ENCODE measurements at regions not wholly inside any gene's neighbourhood (a gene's known extent, or its start where the extent isn't known, plus 50 kb on each side); places are given as distances from the start of the nearest gene placed in this dataset.

DNA sequence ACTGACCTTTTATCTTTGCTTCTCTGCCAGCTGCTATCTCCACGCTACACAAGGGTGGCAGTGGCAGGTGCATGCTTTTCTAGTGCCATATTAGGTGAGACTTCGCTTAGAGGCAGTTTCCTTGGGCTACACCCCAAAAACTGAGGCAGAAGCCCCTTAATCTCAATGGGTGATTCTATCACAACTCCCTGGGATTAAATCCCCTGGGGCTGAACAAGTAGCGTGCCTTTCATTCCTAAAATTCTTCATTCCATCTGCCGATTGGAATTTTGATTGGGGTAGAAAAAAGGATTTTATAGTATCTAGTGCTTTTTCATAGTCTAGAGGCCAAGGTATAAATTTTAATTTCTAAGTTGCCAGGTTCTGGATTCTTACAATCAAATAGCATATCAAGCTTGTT lies 1040.5 kb upstream of the ACVR2A start:
- TF ChIP-seq, protein P1, sequence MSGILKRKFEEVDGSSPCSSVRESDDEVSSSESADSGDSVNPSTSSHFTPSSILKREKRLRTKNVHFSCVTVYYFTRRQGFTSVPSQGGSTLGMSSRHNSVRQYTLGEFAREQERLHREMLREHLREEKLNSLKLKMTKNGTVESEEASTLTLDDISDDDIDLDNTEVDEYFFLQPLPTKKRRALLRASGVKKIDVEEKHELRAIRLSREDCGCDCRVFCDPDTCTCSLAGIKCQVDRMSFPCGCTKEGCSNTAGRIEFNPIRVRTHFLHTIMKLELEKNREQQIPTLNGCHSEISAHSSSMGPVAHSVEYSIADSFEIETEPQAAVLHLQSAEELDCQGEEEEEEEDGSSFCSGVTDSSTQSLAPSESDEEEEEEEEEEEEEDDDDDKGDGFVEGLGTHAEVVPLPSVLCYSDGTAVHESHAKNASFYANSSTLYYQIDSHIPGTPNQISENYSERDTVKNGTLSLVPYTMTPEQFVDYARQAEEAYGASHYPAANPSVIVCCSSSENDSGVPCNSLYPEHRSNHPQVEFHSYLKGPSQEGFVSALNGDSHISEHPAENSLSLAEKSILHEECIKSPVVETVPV (CRISPR knock-in tag; IDR thresholded peaks at IDR 0.05), result no peak
- TF ChIP-seq SNAI2 (CRISPR knock-in tag; IDR thresholded peaks at IDR 0.05) (no peak), CREB5 (CRISPR knock-in tag; IDR thresholded peaks at IDR 0.05; ENCODE audit: low read depth) (no peak), ZC3H10 (CRISPR knock-in tag; IDR thresholded peaks at IDR 0.05) (no peak), POU6F1 (CRISPR knock-in tag; IDR thresholded peaks at IDR 0.05; ENCODE audit: borderline replicate concordance, low read depth) (no peak), GLIS3 (CRISPR knock-in tag; IDR thresholded peaks at IDR 0.05) (no peak), TOX (CRISPR knock-in tag; IDR thresholded peaks at IDR 0.05; ENCODE audit: borderline replicate concordance) (no peak), ESRRG (CRISPR knock-in tag; IDR thresholded peaks at IDR 0.05) (no peak), RARB (CRISPR knock-in tag; IDR thresholded peaks at IDR 0.05) (no peak), CSDC2 (CRISPR knock-in tag; IDR thresholded peaks at IDR 0.05) (no peak), OSR1 (CRISPR knock-in tag; IDR thresholded peaks at IDR 0.05) (no peak), ZFP30 (CRISPR knock-in tag; IDR thresholded peaks at IDR 0.05) (no peak), ZNF565 (CRISPR knock-in tag; conservative IDR thresholded peaks at IDR 0.05; ENCODE audit: low read depth) (no peak), ZFP3 (CRISPR knock-in tag; IDR thresholded peaks at IDR 0.05) (no peak), ARNTL (CRISPR knock-in tag; IDR thresholded peaks at IDR 0.05; ENCODE audit: borderline replicate concordance, low read depth) (no peak), TCF4 (CRISPR knock-in tag; IDR thresholded peaks at IDR 0.05; ENCODE audit: borderline replicate concordance) (no peak), ISL1 (CRISPR knock-in tag; IDR thresholded peaks at IDR 0.05) (no peak), PPARA (CRISPR knock-in tag; IDR thresholded peaks at IDR 0.05; ENCODE audit: borderline replicate concordance) (no peak), ZNF70 (CRISPR knock-in tag; IDR thresholded peaks at IDR 0.05) (no peak)
- TF ChIP-seq, protein P2, sequence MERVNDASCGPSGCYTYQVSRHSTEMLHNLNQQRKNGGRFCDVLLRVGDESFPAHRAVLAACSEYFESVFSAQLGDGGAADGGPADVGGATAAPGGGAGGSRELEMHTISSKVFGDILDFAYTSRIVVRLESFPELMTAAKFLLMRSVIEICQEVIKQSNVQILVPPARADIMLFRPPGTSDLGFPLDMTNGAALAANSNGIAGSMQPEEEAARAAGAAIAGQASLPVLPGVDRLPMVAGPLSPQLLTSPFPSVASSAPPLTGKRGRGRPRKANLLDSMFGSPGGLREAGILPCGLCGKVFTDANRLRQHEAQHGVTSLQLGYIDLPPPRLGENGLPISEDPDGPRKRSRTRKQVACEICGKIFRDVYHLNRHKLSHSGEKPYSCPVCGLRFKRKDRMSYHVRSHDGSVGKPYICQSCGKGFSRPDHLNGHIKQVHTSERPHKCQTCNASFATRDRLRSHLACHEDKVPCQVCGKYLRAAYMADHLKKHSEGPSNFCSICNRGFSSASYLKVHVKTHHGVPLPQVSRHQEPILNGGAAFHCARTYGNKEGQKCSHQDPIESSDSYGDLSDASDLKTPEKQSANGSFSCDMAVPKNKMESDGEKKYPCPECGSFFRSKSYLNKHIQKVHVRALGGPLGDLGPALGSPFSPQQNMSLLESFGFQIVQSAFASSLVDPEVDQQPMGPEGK (CRISPR knock-in tag; IDR thresholded peaks at IDR 0.05; ENCODE audit: borderline replicate concordance), result no peak
- no peak for ATAC-seq

DNA sequence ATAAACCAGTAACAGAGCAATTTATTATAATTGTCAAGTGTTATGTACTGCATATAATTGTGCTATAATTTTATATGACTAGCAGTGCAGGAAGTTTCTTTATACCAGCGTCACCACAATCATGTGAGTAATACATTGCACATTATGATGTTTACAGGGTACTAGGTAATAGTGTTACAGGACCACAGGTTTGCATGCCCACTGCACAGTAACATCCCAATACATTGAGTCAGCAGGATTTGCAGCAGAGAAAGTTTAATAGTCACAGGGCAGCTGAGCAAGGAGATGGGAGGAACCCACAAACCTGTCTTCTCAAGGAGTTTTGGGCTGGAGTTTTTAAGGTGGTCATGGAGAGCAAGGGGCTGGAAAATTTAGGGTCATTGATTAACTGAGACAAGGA lies 1042.9 kb upstream of the ACVR2A start:
- ATAC-seq, result no peak
- no peak for TF ChIP-seq TOX (CRISPR knock-in tag; IDR thresholded peaks at IDR 0.05; ENCODE audit: borderline replicate concordance)
- TF ChIP-seq TCF4 (CRISPR knock-in tag; IDR thresholded peaks at IDR 0.05; ENCODE audit: borderline replicate concordance), result no peak
- TF ChIP-seq ZNF565 (CRISPR knock-in tag; conservative IDR thresholded peaks at IDR 0.05; ENCODE audit: low read depth), result no peak
- no peak for TF ChIP-seq TSHZ2 (CRISPR knock-in tag; IDR thresholded peaks at IDR 0.05)
- no peak for TF ChIP-seq CREB5 (CRISPR knock-in tag; IDR thresholded peaks at IDR 0.05; ENCODE audit: low read depth)
- TF ChIP-seq, protein P2 (CRISPR knock-in tag; IDR thresholded peaks at IDR 0.05; ENCODE audit: borderline replicate concordance), result no peak
- no peak for TF ChIP-seq SNAI2 (CRISPR knock-in tag; IDR thresholded peaks at IDR 0.05)
- no peak for TF ChIP-seq RARB (CRISPR knock-in tag; IDR thresholded peaks at IDR 0.05)
- no peak for TF ChIP-seq ESRRG (CRISPR knock-in tag; IDR thresholded peaks at IDR 0.05)
- TF ChIP-seq ISL1 (CRISPR knock-in tag; IDR thresholded peaks at IDR 0.05), result no peak
- no peak for TF ChIP-seq ZC3H10 (CRISPR knock-in tag; IDR thresholded peaks at IDR 0.05)
- TF ChIP-seq OSR1 (CRISPR knock-in tag; IDR thresholded peaks at IDR 0.05), result no peak
- TF ChIP-seq GLIS3 (CRISPR knock-in tag; IDR thresholded peaks at IDR 0.05), result no peak
- no peak for TF ChIP-seq ZFP30 (CRISPR knock-in tag; IDR thresholded peaks at IDR 0.05)
